CD14-positive monocyte (primary cell): ENCODE measurements at regions not wholly inside any gene's neighbourhood (a gene's known extent, or its start where the extent isn't known, plus 50 kb on each side); places are given as distances from the start of the nearest gene placed in this dataset.

Source experiments
- DNase-seq, 3 donors: peaks; one replicate each; pipeline ENCODE4 v3.0.0-alpha.2; 2011 to 2022
- H2AFZ ChIP-seq: 2 replicates; pipeline ENCODE4 v1.6.0; 2012; ENCODE audit warnings: mild to moderate bottlenecking, low read depth, low read length, inconsistent platforms; ENCODE audit not compliant: insufficient read depth, poor library complexity, severe bottlenecking
- H3K27ac ChIP-seq, 2 donors: 1 replicate in 1 of 2; 2 replicates in 1 of 2; pipeline ENCODE4 v1.5.1; 2012 to 2013; ENCODE audit warnings: low read length in 2 of 2, control low read depth in 1 of 2, inconsistent platforms in 1 of 2, low read depth in 1 of 2, mild to moderate bottlenecking in 1 of 2
- H3K27me3 ChIP-seq, 2 donors: one replicate each; pipeline versions ENCODE4 v1.6.0 to v1.6.1; 2011 to 2013; ENCODE audit warnings: low read length in 2 of 2; ENCODE audit not compliant: control insufficient read depth in 2 of 2, insufficient read depth in 2 of 2
- H3K36me3 ChIP-seq, 2 donors: replicated peaks in 1 of 2; 1 replicate in 1 of 2; 2 replicates in 1 of 2; pipeline versions ENCODE4 v1.5.1 to v1.6.1; 2012 to 2013; ENCODE audit warnings: low read length in 2 of 2, control low read depth in 1 of 2, inconsistent platforms in 1 of 2, mild to moderate bottlenecking in 1 of 2; ENCODE audit not compliant: insufficient read depth in 2 of 2, control insufficient read depth in 1 of 2
- H3K4me1 ChIP-seq, 2 donors: 1 replicate in 1 of 2; 2 replicates in 1 of 2; pipeline versions ENCODE4 v1.5.1 to v1.6.1; 2012 to 2013; ENCODE audit warnings: low read length in 2 of 2, control low read depth in 1 of 2, inconsistent platforms in 1 of 2, mild to moderate bottlenecking in 1 of 2, moderate library complexity in 1 of 2; ENCODE audit not compliant: insufficient read depth in 2 of 2, control insufficient read depth in 1 of 2
- H3K4me2 ChIP-seq: replicated peaks from 2 replicates; pipeline ENCODE3; 2012; ENCODE audit warnings: low read length, moderate library complexity, mild to moderate bottlenecking; ENCODE audit not compliant: poor library complexity, severe bottlenecking; ENCODE audit errors: extremely low read depth
- H3K4me3 ChIP-seq, 3 experiments: fragments of 200-600 bp in 1 of 3; sonication (generic) in 1 of 3; replicated peaks in 1 of 3; 1 replicate in 2 of 3; 2 replicates in 1 of 3; pipeline ENCODE4 v1.5.1; 2011 to 2013; ENCODE audit warnings: low read length in 3 of 3, mild to moderate bottlenecking in 3 of 3, control low read depth in 2 of 3, low read depth in 2 of 3, inconsistent platforms in 1 of 3, moderate library complexity in 1 of 3
- H3K79me2 ChIP-seq: 2 replicates; pipeline ENCODE4 v1.6.0; 2012; ENCODE audit warnings: mild to moderate bottlenecking, control low read depth, inconsistent platforms, low read length, moderate library complexity; ENCODE audit not compliant: insufficient read depth
- H3K9ac ChIP-seq: 2 replicates; pipeline ENCODE4 v1.6.0; 2017; ENCODE audit warnings: low read length, mild to moderate bottlenecking; ENCODE audit not compliant: insufficient read depth, poor library complexity, severe bottlenecking
- H3K9me3 ChIP-seq, 2 donors: replicated peaks in 1 of 2; 1 replicate in 1 of 2; 2 replicates in 1 of 2; pipeline versions ENCODE4 v1.5.1 to v1.6.1; 2012 to 2013; ENCODE audit warnings: low read length in 2 of 2, control low read depth in 1 of 2; ENCODE audit not compliant: control insufficient read depth in 1 of 2, insufficient read depth in 1 of 2
- H4K20me1 ChIP-seq: 2 replicates; pipeline ENCODE4 v1.6.0; 2012; ENCODE audit warnings: mild to moderate bottlenecking, low read length, control low read depth, moderate library complexity; ENCODE audit not compliant: insufficient read depth
- H3K27ac Mint-ChIP-seq, 7 donors: one replicate each; pipeline ENCODE4 v1.8.0; 2020; ENCODE audit warnings: mild to moderate bottlenecking in 7 of 7, mixed read lengths in 7 of 7, moderate library complexity in 6 of 7, inconsistent platforms in 2 of 7
- H3K27me3 Mint-ChIP-seq, 3 donors: one replicate each; pipeline ENCODE4 v1.8.0; 2021 to 2022; ENCODE audit warnings: low read depth in 3 of 3, mild to moderate bottlenecking in 3 of 3, mixed read lengths in 3 of 3, moderate library complexity in 3 of 3, inconsistent platforms in 1 of 3
- H3K36me3 Mint-ChIP-seq, 2 donors: one replicate each; pipeline ENCODE4 v1.8.0; 2020; ENCODE audit warnings: mixed read lengths in 2 of 2, inconsistent platforms in 1 of 2, mild to moderate bottlenecking in 1 of 2
- H3K4me1 Mint-ChIP-seq: one replicate; pipeline ENCODE4 v1.8.0; 2020; ENCODE audit warnings: mild to moderate bottlenecking, mixed read lengths
- H3K4me3 Mint-ChIP-seq, 2 donors: one replicate each; pipeline ENCODE4 v1.8.0; 2020; ENCODE audit warnings: mild to moderate bottlenecking in 2 of 2, mixed read lengths in 2 of 2, moderate library complexity in 1 of 2
- H3K9me3 Mint-ChIP-seq, 7 donors: one replicate each; pipeline ENCODE4 v1.8.0; 2020 to 2022; ENCODE audit warnings: mixed read lengths in 7 of 7, mild to moderate bottlenecking in 6 of 7, moderate library complexity in 6 of 7, inconsistent platforms in 2 of 7
- CTCF ChIP-seq: fragments of 200-600 bp; IDR thresholded peaks from one replicate; pipeline ENCODE4 v1.8.0; 2022; ENCODE audit warnings: antibody characterized with exemption, mild to moderate bottlenecking
- WGBS: methylation state at CpG from one replicate; pipeline ENCODE4 v1.1.5; 2013; ENCODE audit warnings: missing lambda C conversion rate; ENCODE audit not compliant: insufficient coverage; 5-methylcytosine and 5-hydroxymethylcytosine counted together
- intact Hi-C, 2 donors: fragments of 100-400 bp; cut with micrococcal nuclease; formaldehyde crosslinking; loops; one replicate each; pipeline versions ENCODE4 v1.15.0 to v1.15.1; 2023

- TF ChIP-seq CTCF, result no peak
- no peak overlapping the region for H3K4me2 ChIP-seq
- H3K27ac ChIP-seq, result no peak overlapping the region
- no peaks in the 10 kb centered on the region for H4K20me1 ChIP-seq
- 100% methylated on average over 2 of the region's 2 CpGs for WGBS
- no peak overlapping the region for H3K9ac ChIP-seq
- no peak overlapping the region for H3K4me3 ChIP-seq
- H3K4me1 ChIP-seq, result peaks cover 0 to 4% of the 10 kb centered on the region in 2 donors
- DNase-seq, result no peak
- intact Hi-C loops, result no loop called here
- Mint-ChIP-seq H3K4me1 (no peaks in the 10 kb centered on the region), H3K36me3 (no peaks in the 10 kb centered on the region), H3K4me3 (no peak overlapping the region), H3K27me3 (peaks cover 7 to 11% (median 9%) of the 10 kb centered on the region in 3 donors), H3K9me3 (peaks cover 0 to 18% (median 10%) of the 10 kb centered on the region in 7 donors), H3K27ac (no peak overlapping the region)
- H3K79me2 ChIP-seq, result no peaks in the 10 kb centered on the region
- peaks cover 0 to 5% of the 10 kb centered on the region in 2 donors for H3K9me3 ChIP-seq
- peaks cover 0 to 14% of the 10 kb centered on the region in 2 donors for H3K27me3 ChIP-seq
- H2AFZ ChIP-seq, result no peak overlapping the region
- no peaks in the 10 kb centered on the region for H3K36me3 ChIP-seq
Measured at GRCh38 chr16:31694461-31694860, 166.8 kb downstream of the AHSP start.

DNA sequence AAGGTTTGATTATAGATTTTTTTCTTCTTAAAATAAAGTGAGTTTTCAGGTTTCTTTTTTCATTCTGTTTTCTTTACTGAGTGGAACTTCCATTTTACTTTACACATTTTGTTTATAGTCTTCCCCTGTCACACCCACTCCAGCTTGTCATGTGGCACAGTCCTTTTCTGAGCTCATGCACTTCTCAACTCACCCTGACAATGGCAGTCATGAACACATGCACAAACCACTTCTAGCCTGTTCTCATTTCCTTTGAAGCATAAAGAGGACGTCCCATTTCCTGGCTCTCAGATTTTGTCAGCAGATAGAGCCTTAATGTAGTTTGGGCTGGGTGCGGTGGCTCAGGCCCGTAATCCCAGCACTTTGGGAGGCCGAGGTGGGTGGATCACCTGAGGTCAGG is 168.0 kb downstream of the AHSP start:
- peaks cover 2 to 16% (median 7%) of the 10 kb centered on the region in 7 donors for H3K9me3 Mint-ChIP-seq
- H3K27me3 Mint-ChIP-seq, result peaks cover 16 to 21% (median 21%) of the 10 kb centered on the region in 3 donors
- no peak overlapping the region for H3K9ac ChIP-seq
- H3K4me3 Mint-ChIP-seq, result no peak overlapping the region
- no peak overlapping the region for H2AFZ ChIP-seq
- no peaks in the 10 kb centered on the region for H3K79me2 ChIP-seq
- peaks cover 4 to 26% of the 10 kb centered on the region in 2 donors for H3K27me3 ChIP-seq
- H3K36me3 Mint-ChIP-seq, result no peaks in the 10 kb centered on the region
- peaks cover 4% of the 10 kb centered on the region for H3K4me1 Mint-ChIP-seq
- H3K4me2 ChIP-seq, result no peak overlapping the region
- H3K36me3 ChIP-seq, result no peaks in the 10 kb centered on the region
- H3K4me3 ChIP-seq, result no peak overlapping the region
- H3K27ac Mint-ChIP-seq, result no peak overlapping the region
- H3K9me3 ChIP-seq, result peaks cover 0 to 5% of the 10 kb centered on the region in 2 donors
- 0% methylated on average over 3 of the region's 4 CpGs for WGBS
- H3K4me1 ChIP-seq, result peaks cover 6 to 9% of the 10 kb centered on the region in 2 donors
- DNase-seq, result peak in 1 of 3 donors; percentile 35
- H4K20me1 ChIP-seq, result no peaks in the 10 kb centered on the region
- intact Hi-C loops, result no loop called here
- TF ChIP-seq CTCF, result no peak
- no peak overlapping the region for H3K27ac ChIP-seq
